Neural cell (in vitro differentiated cells): ENCODE measurements at regions not wholly inside any gene's neighbourhood (a gene's known extent, or its start where the extent isn't known, plus 50 kb on each side); places are given as distances from the start of the nearest gene placed in this dataset.

Experiments
- H2AFZ ChIP-seq: fragments of 200-600, 300-800 bp; sonication (generic), shearing (Covaris generic); 2 replicates; pipeline ENCODE4 v1.6.0; 2014; ENCODE audit warnings: low read depth, mild to moderate bottlenecking, antibody characterized with exemption, low read length, moderate library complexity
- H3F3A ChIP-seq: fragments of 200-600 bp; shearing (Covaris generic); 2 replicates; pipeline ENCODE4 v1.6.1; 2016; ENCODE audit warnings: mild to moderate bottlenecking, moderate library complexity, mixed read lengths, antibody characterized with exemption, low read length; ENCODE audit not compliant: insufficient read depth, poor library complexity, severe bottlenecking
- H3K27ac ChIP-seq: fragments of 200-600, 300-800 bp; sonication (generic), shearing (Covaris generic); 2 replicates; pipeline ENCODE4 v1.5.1; 2014; ENCODE audit warnings: mild to moderate bottlenecking, low read length, moderate library complexity
- H3K27me3 ChIP-seq: fragments of 300-800, 200-600 bp; sonication (generic), shearing (Covaris generic); 2 replicates; pipeline ENCODE4 v1.6.0; 2014; ENCODE audit warnings: mild to moderate bottlenecking, low read depth, low read length, moderate library complexity; ENCODE audit not compliant: insufficient read depth
- H3K36me3 ChIP-seq: fragments of 300-800, 200-600 bp; sonication (generic), shearing (Covaris generic); 2 replicates; pipeline ENCODE4 v1.5.1; 2014; ENCODE audit warnings: mild to moderate bottlenecking, antibody characterized with exemption, low read length, moderate library complexity; ENCODE audit not compliant: insufficient read depth
- H3K4me2 ChIP-seq: fragments of 300-800, 200-600 bp; sonication (generic), shearing (Covaris generic); 2 replicates; pipeline ENCODE4 v1.6.0; 2014; ENCODE audit warnings: mild to moderate bottlenecking, low read length
- H3K4me3 ChIP-seq: fragments of 300-800, 200-600 bp; sonication (generic), shearing (Covaris generic); 2 replicates; pipeline ENCODE4 v1.5.1; 2014; ENCODE audit warnings: mild to moderate bottlenecking, low read length, moderate library complexity
- H3K79me2 ChIP-seq: fragments of 200-600 bp; shearing (Covaris generic); replicated peaks from 2 replicates; pipeline ENCODE4 v1.6.0; 2014; ENCODE audit warnings: mild to moderate bottlenecking, low read length, moderate library complexity; ENCODE audit not compliant: insufficient read depth
- H3K9ac ChIP-seq: fragments of 300-800, 200-600 bp; sonication (generic), shearing (Covaris generic); 2 replicates; pipeline ENCODE4 v1.6.1; 2016; ENCODE audit warnings: mild to moderate bottlenecking, low read length, mixed read lengths
- H3K9me2 ChIP-seq: fragments of 200-600 bp; shearing (Covaris generic); 2 replicates; pipeline ENCODE4 v1.6.1; 2016; ENCODE audit warnings: mild to moderate bottlenecking, low read length, mixed read lengths; ENCODE audit not compliant: insufficient read depth
- H3K9me3 ChIP-seq: fragments of 200-600, 300-800 bp; sonication (generic), shearing (Covaris generic); 2 replicates; pipeline ENCODE4 v1.6.1; 2016; ENCODE audit warnings: mild to moderate bottlenecking, mixed run types, low read length, moderate library complexity, mixed read lengths
- H4K20me1 ChIP-seq: fragments of 200-600 bp; shearing (Covaris generic); 2 replicates; pipeline ENCODE4 v1.6.1; 2016; ENCODE audit warnings: mild to moderate bottlenecking, mixed run types; ENCODE audit not compliant: insufficient read depth
- CTCF ChIP-seq: fragments of 450-650 bp; IDR thresholded peaks from 2 replicates; pipeline ENCODE4 v1.5.1; 2014; ENCODE audit warnings: antibody characterized with exemption, mild to moderate bottlenecking, moderate library complexity; ENCODE audit not compliant: poor library complexity, severe bottlenecking
- EP300 ChIP-seq: fragments of 450-650 bp; conservative IDR thresholded peaks from 2 replicates; pipeline ENCODE4 v1.6.1; 2014; ENCODE audit warnings: antibody characterized with exemption, mild to moderate bottlenecking, moderate library complexity; ENCODE audit not compliant: poor library complexity, severe bottlenecking
- EZH2 ChIP-seq: fragments of 200-600, 300-800 bp; shearing (Covaris generic), sonication (generic); IDR thresholded peaks from 2 replicates; pipeline ENCODE4 v1.6.1; 2014; ENCODE audit warnings: antibody characterized with exemption, low read length, borderline replicate concordance, mild to moderate bottlenecking; ENCODE audit not compliant: insufficient read depth, poor library complexity, severe bottlenecking
- MXI1 ChIP-seq: fragments of 450-650 bp; conservative IDR thresholded peaks from 2 replicates; pipeline ENCODE4 v1.6.1; 2014; ENCODE audit warnings: antibody characterized with exemption, mild to moderate bottlenecking; ENCODE audit not compliant: poor library complexity, severe bottlenecking
- POLR2AphosphoS5 ChIP-seq: IDR thresholded peaks from 2 replicates; pipeline ENCODE4 v1.6.1; 2012
- RAD21 ChIP-seq: fragments of 450-650 bp; conservative IDR thresholded peaks from 2 replicates; pipeline ENCODE4 v1.6.1; 2014; ENCODE audit warnings: antibody characterized with exemption, mild to moderate bottlenecking, moderate library complexity
- SMC3 ChIP-seq: fragments of 450-650 bp; conservative IDR thresholded peaks from 2 replicates; pipeline ENCODE4 v1.6.1; 2014; ENCODE audit warnings: antibody characterized with exemption, mild to moderate bottlenecking, moderate library complexity; ENCODE audit not compliant: poor library complexity
- TAF1 ChIP-seq: IDR thresholded peaks from 2 replicates; pipeline ENCODE4 v1.6.1; 2012; ENCODE audit warnings: low read depth
- TF ChIP-seq, protein P1 (sequence below): IDR thresholded peaks from 2 replicates; pipeline ENCODE4 v1.6.1; 2012; ENCODE audit warnings: borderline replicate concordance

- H3F3A ChIP-seq, result peaks cover 17% of the 10 kb centered on the region
- H3K79me2 ChIP-seq, result no peaks in the 10 kb centered on the region
- H3K4me2 ChIP-seq, result peak overlapping the region; percentile 67
- H3K4me3 ChIP-seq, result peak overlapping the region; percentile 57
- no peaks in the 10 kb centered on the region for H3K9me2 ChIP-seq
- no peaks in the 10 kb centered on the region for H3K36me3 ChIP-seq
- H3K9me3 ChIP-seq, result no peaks in the 10 kb centered on the region
- TF ChIP-seq RAD21 (no peak), POLR2AphosphoS5 (no peak), EZH2 (no peak), TAF1 (no peak), SMC3 (no peak), MXI1 (no peak), CTCF (no peak), EP300 (no peak)
- TF ChIP-seq, protein P1, sequence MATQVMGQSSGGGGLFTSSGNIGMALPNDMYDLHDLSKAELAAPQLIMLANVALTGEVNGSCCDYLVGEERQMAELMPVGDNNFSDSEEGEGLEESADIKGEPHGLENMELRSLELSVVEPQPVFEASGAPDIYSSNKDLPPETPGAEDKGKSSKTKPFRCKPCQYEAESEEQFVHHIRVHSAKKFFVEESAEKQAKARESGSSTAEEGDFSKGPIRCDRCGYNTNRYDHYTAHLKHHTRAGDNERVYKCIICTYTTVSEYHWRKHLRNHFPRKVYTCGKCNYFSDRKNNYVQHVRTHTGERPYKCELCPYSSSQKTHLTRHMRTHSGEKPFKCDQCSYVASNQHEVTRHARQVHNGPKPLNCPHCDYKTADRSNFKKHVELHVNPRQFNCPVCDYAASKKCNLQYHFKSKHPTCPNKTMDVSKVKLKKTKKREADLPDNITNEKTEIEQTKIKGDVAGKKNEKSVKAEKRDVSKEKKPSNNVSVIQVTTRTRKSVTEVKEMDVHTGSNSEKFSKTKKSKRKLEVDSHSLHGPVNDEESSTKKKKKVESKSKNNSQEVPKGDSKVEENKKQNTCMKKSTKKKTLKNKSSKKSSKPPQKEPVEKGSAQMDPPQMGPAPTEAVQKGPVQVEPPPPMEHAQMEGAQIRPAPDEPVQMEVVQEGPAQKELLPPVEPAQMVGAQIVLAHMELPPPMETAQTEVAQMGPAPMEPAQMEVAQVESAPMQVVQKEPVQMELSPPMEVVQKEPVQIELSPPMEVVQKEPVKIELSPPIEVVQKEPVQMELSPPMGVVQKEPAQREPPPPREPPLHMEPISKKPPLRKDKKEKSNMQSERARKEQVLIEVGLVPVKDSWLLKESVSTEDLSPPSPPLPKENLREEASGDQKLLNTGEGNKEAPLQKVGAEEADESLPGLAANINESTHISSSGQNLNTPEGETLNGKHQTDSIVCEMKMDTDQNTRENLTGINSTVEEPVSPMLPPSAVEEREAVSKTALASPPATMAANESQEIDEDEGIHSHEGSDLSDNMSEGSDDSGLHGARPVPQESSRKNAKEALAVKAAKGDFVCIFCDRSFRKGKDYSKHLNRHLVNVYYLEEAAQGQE, result no peak
- no peaks in the 10 kb centered on the region for H3K27me3 ChIP-seq
- peak overlapping the region; percentile 67 for H3K9ac ChIP-seq
- peak overlapping the region; percentile 38 for H2AFZ ChIP-seq
- H4K20me1 ChIP-seq, result no peaks in the 10 kb centered on the region
- peak overlapping the region; percentile 84 for H3K27ac ChIP-seq
Measured at GRCh38 chr20:53736757-53737395, 143.2 kb upstream of the ZNF217 start.

GRCh38 chr20:53736122-53736756, 142.6 kb upstream of the ZNF217 start:
- Histone ChIP-seq H3K4me3 (peak overlapping the region; percentile 57), H3K36me3 (no peaks in the 10 kb centered on the region), H3K4me2 (peak overlapping the region; percentile 67), H4K20me1 (no peaks in the 10 kb centered on the region), H3F3A (peaks cover 17% of the 10 kb centered on the region), H3K27ac (peak overlapping the region; percentile 84), H3K79me2 (no peaks in the 10 kb centered on the region), H3K9me2 (no peaks in the 10 kb centered on the region), H2AFZ (peak overlapping the region; percentile 38), H3K27me3 (no peaks in the 10 kb centered on the region), H3K9me3 (no peaks in the 10 kb centered on the region), H3K9ac (peak overlapping the region; percentile 67)
- no peak for TF ChIP-seq TAF1
- peak; percentile 17 for TF ChIP-seq POLR2AphosphoS5
- TF ChIP-seq RAD21, result no peak
- TF ChIP-seq, protein P1, result no peak
- TF ChIP-seq EZH2, result no peak
- no peak for TF ChIP-seq MXI1
- TF ChIP-seq EP300, result no peak
- TF ChIP-seq SMC3, result no peak
